ENCODE measurements at regions not wholly inside any gene's neighbourhood (a gene's known extent, or its start where the extent isn't known, plus 50 kb on each side); places are given as distances from the start of the nearest gene placed in this dataset.

- no peak overlapping the region for H2AFZ ChIP-seq (ENCODE audit: low read length)
- H3K79me2 ChIP-seq (ENCODE audit: insufficient read depth, low read depth, low read length), result no peaks in the 10 kb centered on the region
- no peaks in the 10 kb centered on the region for H3K36me3 ChIP-seq (ENCODE audit: insufficient read depth, low read length)
- no peaks in the 10 kb centered on the region for H3K9me2 ChIP-seq (ENCODE audit: insufficient read depth, low read length)
- no peak for TF ChIP-seq CTCF (conservative IDR thresholded peaks at IDR 0.05; ENCODE audit: low read length)
- no peak overlapping the region for H3K4me2 ChIP-seq (ENCODE audit: low read length)
- ChIA-PET POLR2A (no interaction called here), CTCF (ENCODE audit: unreplicated experiment) (no interaction called here)
- H3K4me3 ChIP-seq (ENCODE audit: low read depth, low read length, poor library complexity, severe bottlenecking), result no peak overlapping the region
- no peak for DNase-seq (ENCODE audit: low spot score)
- H3K4me1 ChIP-seq (ENCODE audit: insufficient read depth, low read length, poor library complexity, severe bottlenecking), result no peaks in the 10 kb centered on the region
- H4K20me1 ChIP-seq (ENCODE audit: insufficient read depth, low read length), result no peaks in the 10 kb centered on the region
- H3K27ac ChIP-seq (ENCODE audit: low read depth, low read length, poor library complexity, severe bottlenecking), result no peak overlapping the region
- H3K9me3 ChIP-seq (ENCODE audit: low read length), result no peaks in the 10 kb centered on the region
- intact Hi-C loops (cut with micrococcal nuclease; ENCODE audit: unreplicated experiment), result no loop called here
- BruUV-seq (replicated peaks), result no TSS peak
These were observed 704.8 kb downstream of the ARAP2 start for GRCh38 chr4:35539404-35540055.

- intact Hi-C loops (cut with micrococcal nuclease; ENCODE audit: unreplicated experiment), result no loop called here
- Histone ChIP-seq H3K36me3 (ENCODE audit: insufficient read depth, low read length) (no peaks in the 10 kb centered on the region), H3K79me2 (ENCODE audit: insufficient read depth, low read depth, low read length) (no peaks in the 10 kb centered on the region), H3K4me3 (ENCODE audit: low read depth, low read length, poor library complexity, severe bottlenecking) (no peak overlapping the region), H2AFZ (ENCODE audit: low read length) (no peak overlapping the region), H4K20me1 (ENCODE audit: insufficient read depth, low read length) (no peaks in the 10 kb centered on the region), H3K9me3 (ENCODE audit: low read length) (no peaks in the 10 kb centered on the region), H3K4me1 (ENCODE audit: insufficient read depth, low read length, poor library complexity, severe bottlenecking) (no peaks in the 10 kb centered on the region), H3K27ac (ENCODE audit: low read depth, low read length, poor library complexity, severe bottlenecking) (no peak overlapping the region), H3K4me2 (ENCODE audit: low read length) (no peak overlapping the region), H3K9me2 (ENCODE audit: insufficient read depth, low read length) (no peaks in the 10 kb centered on the region)
- CTCF ChIA-PET (ENCODE audit: unreplicated experiment), result no interaction called here
- BruUV-seq (replicated peaks), result no TSS peak
- no peak for DNase-seq (ENCODE audit: low spot score)
- POLR2A ChIA-PET, result no interaction called here
- TF ChIP-seq CTCF (conservative IDR thresholded peaks at IDR 0.05; ENCODE audit: low read length) (no peak), EZH2phosphoT487 (IDR thresholded peaks at IDR 0.05; ENCODE audit: borderline replicate concordance, low read depth, low read length) (no peak)
These were observed 703.0 kb downstream of the ARAP2 start for GRCh38 chr4:35541146-35541887.

- no peaks in the 10 kb centered on the region for H3K36me3 ChIP-seq (ENCODE audit: insufficient read depth, low read length)
- no peak for TF ChIP-seq EZH2phosphoT487 (IDR thresholded peaks at IDR 0.05; ENCODE audit: borderline replicate concordance, low read depth, low read length)
- TF ChIP-seq CTCF (conservative IDR thresholded peaks at IDR 0.05; ENCODE audit: low read length), result no peak
- no peak overlapping the region for H2AFZ ChIP-seq (ENCODE audit: low read length)
- ChIA-PET POLR2A (no interaction called here), CTCF (ENCODE audit: unreplicated experiment) (no interaction called here)
- H3K4me1 ChIP-seq (ENCODE audit: insufficient read depth, low read length, poor library complexity, severe bottlenecking), result no peaks in the 10 kb centered on the region
- BruUV-seq (replicated peaks), result no TSS peak
- H3K9me3 ChIP-seq (ENCODE audit: low read length), result no peaks in the 10 kb centered on the region
- no peaks in the 10 kb centered on the region for H4K20me1 ChIP-seq (ENCODE audit: insufficient read depth, low read length)
- H3K79me2 ChIP-seq (ENCODE audit: insufficient read depth, low read depth, low read length), result no peaks in the 10 kb centered on the region
- DNase-seq (ENCODE audit: low spot score), result no peak
- no peak overlapping the region for H3K27ac ChIP-seq (ENCODE audit: low read depth, low read length, poor library complexity, severe bottlenecking)
- no peaks in the 10 kb centered on the region for H3K9me2 ChIP-seq (ENCODE audit: insufficient read depth, low read length)
- no peak overlapping the region for H3K4me2 ChIP-seq (ENCODE audit: low read length)
- no peak overlapping the region for H3K4me3 ChIP-seq (ENCODE audit: low read depth, low read length, poor library complexity, severe bottlenecking)
- intact Hi-C loops (cut with micrococcal nuclease; ENCODE audit: unreplicated experiment), result no loop called here
These were observed 702.5 kb downstream of the ARAP2 start for GRCh38 chr4:35541888-35542213.
